Liver (tissue), 7 donors: ENCODE measurements at regions not wholly inside any gene's neighbourhood (a gene's known extent, or its start where the extent isn't known, plus 50 kb on each side); places are given as distances from the start of the nearest gene placed in this dataset.

ENCODE experiments used
- DNase-seq: peaks from one replicate; pipeline ENCODE4 v3.0.0-alpha.2; 2017; ENCODE audit warnings: low spot score
- H3K27ac ChIP-seq, 2 donors: one replicate each; pipeline ENCODE4 v1.7.0; 2013; ENCODE audit warnings: inconsistent platforms in 2 of 2, low read length in 2 of 2, control low read depth in 1 of 2, low read depth in 1 of 2, mild to moderate bottlenecking in 1 of 2
- H3K27me3 ChIP-seq, 4 donors: one replicate each; pipeline versions ENCODE4 v1.6.1 to v1.7.0; 2013; ENCODE audit warnings: low read length in 3 of 4, inconsistent platforms in 1 of 4, mild to moderate bottlenecking in 1 of 4, moderate library complexity in 1 of 4; ENCODE audit not compliant: control insufficient read depth in 4 of 4, insufficient read depth in 4 of 4
- H3K36me3 ChIP-seq, 4 donors: one replicate each; pipeline versions ENCODE4 v1.6.1 to v1.7.0; 2013; ENCODE audit warnings: low read length in 3 of 4, mild to moderate bottlenecking in 3 of 4, low read depth in 1 of 4, moderate library complexity in 1 of 4; ENCODE audit not compliant: control insufficient read depth in 4 of 4, insufficient read depth in 3 of 4
- H3K4me1 ChIP-seq, 4 donors: one replicate each; pipeline versions ENCODE4 v1.6.1 to v1.7.0; 2013; ENCODE audit warnings: low read length in 3 of 4, mild to moderate bottlenecking in 3 of 4, moderate library complexity in 1 of 4; ENCODE audit not compliant: control insufficient read depth in 4 of 4, insufficient read depth in 4 of 4
- H3K4me3 ChIP-seq, 3 donors: one replicate each; pipeline versions ENCODE4 v1.6.1 to v1.7.0; 2013; ENCODE audit warnings: low read length in 3 of 3, control low read depth in 1 of 3, low read depth in 1 of 3, mild to moderate bottlenecking in 1 of 3
- H3K9ac ChIP-seq, 2 donors: one replicate each; pipeline ENCODE4 v1.7.0; 2013; ENCODE audit warnings: low read length in 2 of 2, mild to moderate bottlenecking in 2 of 2, moderate library complexity in 2 of 2, control low read depth in 1 of 2, low read depth in 1 of 2
- H3K9me3 ChIP-seq, 4 donors: one replicate each; pipeline versions ENCODE4 v1.6.1 to v1.7.0; 2013; ENCODE audit warnings: low read length in 3 of 4; ENCODE audit not compliant: control insufficient read depth in 4 of 4
- EGR1 ChIP-seq, 2 donors: IDR thresholded peaks; 2 replicates each; pipeline ENCODE4 v1.6.1; 2016 to 2018; ENCODE audit warnings: antibody characterized with exemption in 2 of 2, low read depth in 2 of 2
- FOXA1 ChIP-seq: IDR thresholded peaks from 2 replicates; pipeline ENCODE4 v1.6.1; 2016; ENCODE audit warnings: antibody characterized with exemption
- FOXA2 ChIP-seq: IDR thresholded peaks from 2 replicates; pipeline ENCODE4 v1.6.1; 2016; ENCODE audit warnings: antibody characterized with exemption
- GABPA ChIP-seq, 2 donors: IDR thresholded peaks in 1 of 2; conservative IDR thresholded peaks in 1 of 2; 2 replicates each; pipeline ENCODE4 v1.6.1; 2016; ENCODE audit warnings: antibody characterized with exemption in 2 of 2, mild to moderate bottlenecking in 1 of 2, moderate library complexity in 1 of 2
- NR2F2 ChIP-seq: IDR thresholded peaks from 2 replicates; pipeline ENCODE4 v1.6.1; 2016; ENCODE audit warnings: antibody characterized with exemption
- RAD21 ChIP-seq, 2 donors: IDR thresholded peaks; 2 replicates each; pipeline ENCODE4 v1.6.1; 2016; ENCODE audit warnings: antibody characterized with exemption in 2 of 2, mild to moderate bottlenecking in 2 of 2
- SP1 ChIP-seq: IDR thresholded peaks from 2 replicates; pipeline ENCODE4 v1.6.1; 2018; ENCODE audit warnings: antibody characterized with exemption, mild to moderate bottlenecking
- YY1 ChIP-seq: IDR thresholded peaks from 2 replicates; pipeline ENCODE4 v1.6.1; 2016; ENCODE audit warnings: antibody characterized with exemption, mild to moderate bottlenecking
- WGBS: extraction: QIAGEN DNeasy Blood & Tissue Kit; methylation state at CpG from one replicate; pipeline ENCODE4 v1.1.7; 2013; 5-methylcytosine and 5-hydroxymethylcytosine counted together
- TF ChIP-seq, protein P1 (sequence below): IDR thresholded peaks from 2 replicates; pipeline ENCODE4 v1.6.1; 2016; ENCODE audit warnings: antibody characterized with exemption
- TF ChIP-seq, protein P2 (sequence below): IDR thresholded peaks from 2 replicates; pipeline ENCODE4 v1.6.1; 2016; ENCODE audit warnings: antibody characterized with exemption, mild to moderate bottlenecking
- donor health status: healthy.
- donor health status: healthy.
- donor health status: healthy.
- donor health status: healthy.

DNA sequence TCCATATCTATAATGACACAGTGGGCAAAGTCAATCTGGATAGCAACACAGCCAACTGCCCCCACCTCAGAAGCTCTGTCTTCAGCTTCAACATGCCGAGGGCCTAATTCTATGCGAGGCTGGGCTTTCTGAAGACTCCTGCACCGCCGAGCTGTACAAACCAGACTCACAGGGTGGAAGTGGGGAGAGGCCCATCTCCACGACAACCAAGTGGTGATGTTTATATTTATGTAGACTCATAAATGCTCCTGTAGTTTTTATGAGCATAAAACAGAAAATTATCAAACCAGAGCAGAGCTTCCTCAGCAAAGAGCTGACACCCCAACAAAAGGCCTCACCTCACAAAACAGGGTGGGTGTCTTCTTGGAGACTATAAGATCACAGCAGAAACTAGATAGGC lies 77.0 kb upstream of the LGALSL start:
- no peak for DNase-seq
- WGBS: 82% methylated on average over 5 of the region's 5 CpGs
- H3K4me1 ChIP-seq: peaks cover 0 to 10% (median under 1%) of the 10 kb centered on the region in 4 donors
- no peak overlapping the region for H3K9ac ChIP-seq
- no peaks in the 10 kb centered on the region for H3K27me3 ChIP-seq
- no peaks in the 10 kb centered on the region for H3K36me3 ChIP-seq
- TF ChIP-seq YY1 (no peak), FOXA1 (no peak), GABPA (IDR thresholded peaks at IDR 0.05 in 1 of 2, conservative IDR thresholded peaks at IDR 0.05 in 1 of 2) (no peak), SP1 (no peak), NR2F2 (no peak), RAD21 (IDR thresholded peaks at IDR 0.05) (no peak)
- TF ChIP-seq, protein P1, sequence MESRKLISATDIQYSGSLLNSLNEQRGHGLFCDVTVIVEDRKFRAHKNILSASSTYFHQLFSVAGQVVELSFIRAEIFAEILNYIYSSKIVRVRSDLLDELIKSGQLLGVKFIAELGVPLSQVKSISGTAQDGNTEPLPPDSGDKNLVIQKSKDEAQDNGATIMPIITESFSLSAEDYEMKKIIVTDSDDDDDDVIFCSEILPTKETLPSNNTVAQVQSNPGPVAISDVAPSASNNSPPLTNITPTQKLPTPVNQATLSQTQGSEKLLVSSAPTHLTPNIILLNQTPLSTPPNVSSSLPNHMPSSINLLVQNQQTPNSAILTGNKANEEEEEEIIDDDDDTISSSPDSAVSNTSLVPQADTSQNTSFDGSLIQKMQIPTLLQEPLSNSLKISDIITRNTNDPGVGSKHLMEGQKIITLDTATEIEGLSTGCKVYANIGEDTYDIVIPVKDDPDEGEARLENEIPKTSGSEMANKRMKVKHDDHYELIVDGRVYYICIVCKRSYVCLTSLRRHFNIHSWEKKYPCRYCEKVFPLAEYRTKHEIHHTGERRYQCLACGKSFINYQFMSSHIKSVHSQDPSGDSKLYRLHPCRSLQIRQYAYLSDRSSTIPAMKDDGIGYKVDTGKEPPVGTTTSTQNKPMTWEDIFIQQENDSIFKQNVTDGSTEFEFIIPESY: no peak
- TF ChIP-seq, protein P2, sequence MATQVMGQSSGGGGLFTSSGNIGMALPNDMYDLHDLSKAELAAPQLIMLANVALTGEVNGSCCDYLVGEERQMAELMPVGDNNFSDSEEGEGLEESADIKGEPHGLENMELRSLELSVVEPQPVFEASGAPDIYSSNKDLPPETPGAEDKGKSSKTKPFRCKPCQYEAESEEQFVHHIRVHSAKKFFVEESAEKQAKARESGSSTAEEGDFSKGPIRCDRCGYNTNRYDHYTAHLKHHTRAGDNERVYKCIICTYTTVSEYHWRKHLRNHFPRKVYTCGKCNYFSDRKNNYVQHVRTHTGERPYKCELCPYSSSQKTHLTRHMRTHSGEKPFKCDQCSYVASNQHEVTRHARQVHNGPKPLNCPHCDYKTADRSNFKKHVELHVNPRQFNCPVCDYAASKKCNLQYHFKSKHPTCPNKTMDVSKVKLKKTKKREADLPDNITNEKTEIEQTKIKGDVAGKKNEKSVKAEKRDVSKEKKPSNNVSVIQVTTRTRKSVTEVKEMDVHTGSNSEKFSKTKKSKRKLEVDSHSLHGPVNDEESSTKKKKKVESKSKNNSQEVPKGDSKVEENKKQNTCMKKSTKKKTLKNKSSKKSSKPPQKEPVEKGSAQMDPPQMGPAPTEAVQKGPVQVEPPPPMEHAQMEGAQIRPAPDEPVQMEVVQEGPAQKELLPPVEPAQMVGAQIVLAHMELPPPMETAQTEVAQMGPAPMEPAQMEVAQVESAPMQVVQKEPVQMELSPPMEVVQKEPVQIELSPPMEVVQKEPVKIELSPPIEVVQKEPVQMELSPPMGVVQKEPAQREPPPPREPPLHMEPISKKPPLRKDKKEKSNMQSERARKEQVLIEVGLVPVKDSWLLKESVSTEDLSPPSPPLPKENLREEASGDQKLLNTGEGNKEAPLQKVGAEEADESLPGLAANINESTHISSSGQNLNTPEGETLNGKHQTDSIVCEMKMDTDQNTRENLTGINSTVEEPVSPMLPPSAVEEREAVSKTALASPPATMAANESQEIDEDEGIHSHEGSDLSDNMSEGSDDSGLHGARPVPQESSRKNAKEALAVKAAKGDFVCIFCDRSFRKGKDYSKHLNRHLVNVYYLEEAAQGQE: no peak
- no peak overlapping the region for H3K4me3 ChIP-seq
- no peaks in the 10 kb centered on the region for H3K9me3 ChIP-seq
- no peak overlapping the region for H3K27ac ChIP-seq

DNA sequence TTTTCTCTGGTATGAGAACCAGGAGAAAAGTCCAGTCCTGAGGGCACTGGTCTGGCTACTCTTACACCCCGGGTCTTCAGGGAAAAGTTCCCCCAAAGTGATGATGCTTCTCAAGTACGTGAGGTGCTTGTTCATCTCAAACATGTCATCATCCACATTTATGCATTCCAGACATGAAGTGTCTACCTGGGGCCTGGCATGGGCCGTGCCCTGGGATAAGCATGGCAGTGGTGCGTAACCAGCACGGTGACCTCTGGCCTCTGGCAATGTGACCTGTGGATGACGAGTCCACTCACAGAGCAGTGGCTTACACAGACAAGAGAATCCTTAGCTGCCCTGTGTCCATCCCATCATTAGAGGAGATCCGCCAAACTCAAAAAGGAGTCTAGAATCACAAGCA lies 74.8 kb upstream of the LGALSL start:
- Histone ChIP-seq H3K9ac (no peak overlapping the region), H3K9me3 (no peaks in the 10 kb centered on the region), H3K4me1 (peaks cover 0 to 10% (median under 1%) of the 10 kb centered on the region in 4 donors), H3K36me3 (no peaks in the 10 kb centered on the region), H3K4me3 (no peak overlapping the region), H3K27ac (no peak overlapping the region), H3K27me3 (no peaks in the 10 kb centered on the region)
- 86% methylated on average over 7 of the region's 7 CpGs for WGBS
- no peak for DNase-seq
- no peak for TF ChIP-seq FOXA2

DNA sequence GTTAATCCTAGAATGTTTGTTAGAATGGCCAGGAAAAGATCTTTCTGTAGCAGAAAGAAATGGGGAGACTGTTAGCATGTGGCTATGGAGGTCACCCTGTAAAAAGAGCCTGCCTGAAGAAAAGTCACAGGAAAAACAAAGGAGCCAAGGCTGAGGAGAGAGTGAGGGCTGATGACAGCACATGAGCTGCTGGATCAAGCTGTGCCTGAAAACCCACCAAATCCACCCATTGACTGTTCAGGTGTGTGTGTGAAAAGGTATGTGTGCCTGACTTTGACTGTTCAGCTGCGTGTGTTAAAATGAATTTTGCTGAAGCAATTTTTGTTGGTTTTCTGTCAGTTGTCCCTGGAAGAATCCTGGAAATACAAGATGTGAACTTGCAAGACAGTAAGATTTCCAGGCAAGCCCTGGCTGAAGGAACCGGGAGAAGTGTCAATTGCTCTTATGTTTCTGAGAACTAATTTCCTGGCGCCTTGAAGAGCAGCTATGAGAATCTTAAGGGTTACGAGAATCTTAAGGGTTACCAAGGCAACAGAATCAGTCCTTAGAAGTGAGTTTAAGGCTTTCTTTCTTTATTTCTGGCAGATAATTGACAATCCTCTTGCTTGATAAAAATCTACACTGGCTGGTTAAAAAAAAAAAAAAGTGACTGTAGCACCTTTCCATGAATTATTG lies 73.0 kb upstream of the LGALSL start:
- no peaks in the 10 kb centered on the region for H3K36me3 ChIP-seq
- no peaks in the 10 kb centered on the region for H3K27me3 ChIP-seq
- TF ChIP-seq SP1 (no peak), RAD21 (IDR thresholded peaks at IDR 0.05) (no peak), NR2F2 (no peak), EGR1 (IDR thresholded peaks at IDR 0.05; ENCODE audit: low read depth in 2 of 2) (no peak), GABPA (IDR thresholded peaks at IDR 0.05 in 1 of 2, conservative IDR thresholded peaks at IDR 0.05 in 1 of 2) (no peak)
- H3K4me3 ChIP-seq: no peak overlapping the region
- no peak overlapping the region for H3K9ac ChIP-seq
- H3K9me3 ChIP-seq: no peaks in the 10 kb centered on the region
- DNase-seq: no peak
- no peak overlapping the region for H3K27ac ChIP-seq
- no peaks in the 10 kb centered on the region for H3K4me1 ChIP-seq
- WGBS: 80% methylated on average over 4 of the region's 4 CpGs
